Endothelial cell (in vitro differentiated cells): ENCODE measurements at regions not wholly inside any gene's neighbourhood (a gene's known extent, or its start where the extent isn't known, plus 50 kb on each side); places are given as distances from the start of the nearest gene placed in this dataset.

ENCODE experiments used
- DNase-seq: peaks from one replicate; pipeline ENCODE4 v3.0.0; 2021; ENCODE audit warnings: low spot score
- H3K27ac Mint-ChIP-seq: one replicate; pipeline ENCODE4 v1.8.0; 2021; ENCODE audit warnings: mixed read lengths, inconsistent platforms; ENCODE audit not compliant: unreplicated experiment
- H3K27me3 Mint-ChIP-seq: one replicate; pipeline ENCODE4 v1.8.0; 2021; ENCODE audit warnings: mild to moderate bottlenecking, moderate library complexity, mixed read lengths, inconsistent platforms; ENCODE audit not compliant: unreplicated experiment
- H3K36me3 Mint-ChIP-seq: one replicate; pipeline ENCODE4 v1.8.0; 2021; ENCODE audit warnings: mild to moderate bottlenecking, low read depth, mixed read lengths, inconsistent platforms; ENCODE audit not compliant: unreplicated experiment
- H3K4me1 Mint-ChIP-seq: one replicate; pipeline ENCODE4 v1.8.0; 2021; ENCODE audit warnings: mild to moderate bottlenecking, mixed read lengths, inconsistent platforms; ENCODE audit not compliant: unreplicated experiment
- H3K4me3 Mint-ChIP-seq: one replicate; pipeline ENCODE4 v1.8.0; 2021; ENCODE audit warnings: mild to moderate bottlenecking, mixed read lengths, inconsistent platforms; ENCODE audit not compliant: unreplicated experiment
- H3K9me3 Mint-ChIP-seq: one replicate; pipeline ENCODE4 v1.8.0; 2021; ENCODE audit warnings: mixed read lengths, inconsistent platforms; ENCODE audit not compliant: unreplicated experiment
- CTCF ChIP-seq: fragments of 200-600 bp; sonication (generic); IDR thresholded peaks from one replicate; pipeline ENCODE4 v1.5.0; 2021; ENCODE audit warnings: antibody characterized with exemption; ENCODE audit not compliant: unreplicated experiment

GRCh38 chr17:69921046-69921445 lies 154.0 kb upstream of the KCNJ16 start:
- Mint-ChIP-seq H3K9me3 (no peaks in the 10 kb centered on the region), H3K27me3 (peaks cover 3% of the 10 kb centered on the region), H3K27ac (no peak overlapping the region), H3K4me1 (no peaks in the 10 kb centered on the region), H3K36me3 (no peaks in the 10 kb centered on the region), H3K4me3 (no peak overlapping the region)
- TF ChIP-seq CTCF: no peak
- no peak for DNase-seq

DNA sequence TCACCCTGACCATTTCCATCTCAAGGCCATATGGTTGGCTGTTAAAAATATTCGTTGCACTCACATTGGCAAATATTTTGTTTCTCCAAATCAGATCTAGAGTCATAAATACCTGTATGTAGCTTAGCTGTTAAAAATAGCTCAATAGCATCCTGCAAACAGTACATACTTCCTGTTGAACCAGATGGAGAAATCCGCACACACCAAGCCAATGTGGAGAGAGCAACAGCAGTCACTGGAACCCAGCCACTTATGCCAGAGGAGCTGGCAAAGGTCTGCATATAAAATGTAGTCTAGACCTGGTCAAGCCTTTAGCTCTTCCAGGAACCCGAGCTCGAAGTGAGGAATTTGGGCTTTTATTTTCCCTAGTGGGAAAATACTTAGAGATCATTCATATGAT lies 146.4 kb upstream of the KCNJ16 start:
- no peak for DNase-seq
- Mint-ChIP-seq H3K4me3 (no peak overlapping the region), H3K9me3 (no peaks in the 10 kb centered on the region), H3K4me1 (no peaks in the 10 kb centered on the region), H3K27ac (no peak overlapping the region), H3K36me3 (no peaks in the 10 kb centered on the region), H3K27me3 (no peaks in the 10 kb centered on the region)
- no peak for TF ChIP-seq CTCF

- Mint-ChIP-seq H3K36me3 (no peaks in the 10 kb centered on the region), H3K27me3 (peaks cover 2% of the 10 kb centered on the region), H3K9me3 (no peaks in the 10 kb centered on the region), H3K4me3 (no peak overlapping the region), H3K4me1 (no peaks in the 10 kb centered on the region), H3K27ac (no peak overlapping the region)
- no peak for TF ChIP-seq CTCF
- no peak for DNase-seq
Measured at GRCh38 chr17:69936996-69937395, 138.0 kb upstream of the KCNJ16 start.

- TF ChIP-seq CTCF: no peak
- Mint-ChIP-seq H3K4me3 (no peak overlapping the region), H3K4me1 (no peaks in the 10 kb centered on the region), H3K27me3 (peaks cover 2% of the 10 kb centered on the region), H3K9me3 (no peaks in the 10 kb centered on the region), H3K27ac (no peak overlapping the region), H3K36me3 (no peaks in the 10 kb centered on the region)
- DNase-seq: no peak
Measured at GRCh38 chr17:69943058-69943457, 132.0 kb upstream of the KCNJ16 start.

GRCh38 chr17:69944406-69944805 lies 130.6 kb upstream of the KCNJ16 start:
- Mint-ChIP-seq H3K9me3 (no peaks in the 10 kb centered on the region), H3K36me3 (no peaks in the 10 kb centered on the region), H3K4me3 (no peak overlapping the region)

More at GRCh38 chr17:69944406-69944805, 130.6 kb upstream of the KCNJ16 start:
- DNase-seq: no peak
- peaks cover 2% of the 10 kb centered on the region for H3K27me3 Mint-ChIP-seq
- peaks cover 1% of the 10 kb centered on the region for H3K4me1 Mint-ChIP-seq
- TF ChIP-seq CTCF: no peak
- H3K27ac Mint-ChIP-seq: no peak overlapping the region
